SK-N-DZ (cell line): ENCODE measurements at regions not wholly inside any gene's neighbourhood (a gene's known extent, or its start where the extent isn't known, plus 50 kb on each side); places are given as distances from the start of the nearest gene placed in this dataset.
"Not testable (repeated sequence)": the region's sequence is repeated elsewhere in the genome, so short reads cannot be mapped to it uniquely, and the experiment has no call there.

ENCODE experiments used
- DNase-seq: peaks from one replicate; pipeline ENCODE4 v3.0.0-alpha.2; 2015; ENCODE audit warnings: low spot score

DNA sequence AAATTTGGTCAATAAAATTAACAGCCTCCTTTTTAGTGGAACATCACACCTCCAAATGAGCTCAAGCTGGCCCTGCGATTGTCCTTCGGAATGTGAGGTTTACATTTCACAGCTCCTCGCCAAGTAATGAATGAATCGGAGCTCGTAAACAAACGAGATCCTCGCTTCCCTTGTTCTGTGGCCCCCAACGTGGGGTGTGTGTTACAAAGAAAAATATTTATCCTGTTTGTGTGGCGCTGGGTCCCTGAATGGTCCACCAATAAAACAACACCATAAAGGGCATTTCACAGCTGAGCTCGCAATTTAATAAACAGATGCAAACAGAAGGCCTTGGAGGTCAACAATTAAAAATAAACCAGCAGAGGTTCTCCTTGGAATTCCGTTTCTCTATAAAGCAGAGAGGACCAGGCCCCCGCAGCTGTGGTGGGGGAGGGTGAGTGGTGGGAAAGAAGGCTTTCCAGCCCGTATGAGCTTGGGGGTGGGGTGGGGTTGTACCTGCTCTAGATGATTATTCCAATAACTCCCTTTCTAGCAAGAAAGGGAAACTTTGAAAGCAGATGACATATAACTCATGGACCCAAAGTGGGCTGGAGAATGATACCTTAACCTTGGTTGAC, 393.9 kb upstream of the SALL1 start:
- DNase-seq: no peak

DNA sequence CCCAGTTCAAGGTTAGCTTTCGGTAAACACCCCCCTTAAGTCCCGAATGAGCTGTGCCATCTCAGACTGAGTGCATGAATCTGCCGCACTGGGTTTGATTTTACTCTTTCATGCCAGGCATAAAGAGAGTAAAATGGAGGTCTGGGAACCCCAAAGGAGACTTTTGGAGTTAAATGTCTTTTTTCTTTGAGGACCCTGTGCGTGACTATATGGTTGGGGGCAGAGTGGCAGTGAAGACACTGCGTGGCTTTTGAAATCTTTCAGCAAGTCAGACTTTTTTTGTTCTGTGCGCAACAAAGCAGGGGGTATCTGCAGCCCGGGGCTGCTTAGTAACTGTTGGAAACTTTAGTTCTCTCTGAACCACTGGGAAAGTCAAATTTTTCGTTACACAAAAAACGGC, 392.9 kb upstream of the SALL1 start:
- DNase-seq: no peak

DNA sequence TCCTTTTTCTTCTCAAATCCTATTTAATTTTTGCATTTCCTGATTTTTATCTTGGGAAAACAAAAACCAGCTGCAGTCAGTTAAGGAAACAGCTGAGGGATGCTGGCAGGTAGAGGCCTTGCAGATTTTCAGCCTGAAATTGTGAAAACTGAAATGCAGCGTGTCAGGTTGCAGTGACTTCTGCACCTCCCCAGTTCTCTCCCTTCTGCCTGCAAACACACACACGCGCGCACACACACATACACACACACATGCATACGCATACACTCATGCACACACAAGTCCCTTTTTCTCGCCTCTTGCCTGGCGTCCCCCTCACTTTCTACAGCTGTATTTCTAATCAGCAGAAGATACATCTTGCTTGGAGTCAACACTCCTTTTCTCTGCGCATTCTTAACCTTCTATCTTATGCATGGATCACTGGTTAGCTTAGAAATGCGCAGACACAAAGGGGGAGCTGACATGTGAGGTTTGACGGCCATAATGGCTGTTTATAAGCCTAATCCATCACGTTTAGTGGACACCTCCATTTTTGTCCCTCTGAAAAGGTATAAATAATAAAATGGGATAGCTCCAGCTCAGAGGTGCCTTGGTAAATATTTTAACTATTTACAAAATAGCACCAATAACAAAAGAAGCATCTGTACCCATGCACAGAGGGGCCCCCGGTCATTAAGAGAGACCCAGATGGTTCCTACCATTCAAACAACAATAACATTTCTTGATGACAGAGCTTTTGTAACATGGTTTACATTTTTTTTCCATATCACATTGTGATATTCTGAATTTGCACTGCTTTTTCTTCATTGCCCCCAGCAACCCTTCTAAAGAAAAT, 392.1 kb upstream of the SALL1 start:
- peak; percentile 80 for DNase-seq

DNA sequence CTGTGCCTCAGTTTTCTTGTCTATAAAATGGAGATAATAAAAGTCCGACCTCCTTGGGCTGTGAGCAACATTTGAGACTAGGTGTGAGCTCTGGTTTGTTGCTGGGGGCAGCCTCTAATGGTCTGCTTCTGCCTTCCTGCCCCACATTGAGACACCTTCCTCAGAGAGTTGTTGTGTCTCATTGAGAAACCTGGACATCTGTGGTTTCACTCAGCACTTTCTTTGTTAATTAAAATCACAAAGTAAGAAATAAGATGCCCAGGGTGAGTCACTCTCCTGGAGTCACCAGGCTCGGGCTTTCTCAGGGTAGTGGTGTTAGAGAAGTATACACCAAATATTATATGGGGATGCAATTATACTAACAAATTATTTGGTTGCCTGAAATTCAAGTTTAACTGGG, 389.2 kb upstream of the SALL1 start:
- no peak for DNase-seq

DNA sequence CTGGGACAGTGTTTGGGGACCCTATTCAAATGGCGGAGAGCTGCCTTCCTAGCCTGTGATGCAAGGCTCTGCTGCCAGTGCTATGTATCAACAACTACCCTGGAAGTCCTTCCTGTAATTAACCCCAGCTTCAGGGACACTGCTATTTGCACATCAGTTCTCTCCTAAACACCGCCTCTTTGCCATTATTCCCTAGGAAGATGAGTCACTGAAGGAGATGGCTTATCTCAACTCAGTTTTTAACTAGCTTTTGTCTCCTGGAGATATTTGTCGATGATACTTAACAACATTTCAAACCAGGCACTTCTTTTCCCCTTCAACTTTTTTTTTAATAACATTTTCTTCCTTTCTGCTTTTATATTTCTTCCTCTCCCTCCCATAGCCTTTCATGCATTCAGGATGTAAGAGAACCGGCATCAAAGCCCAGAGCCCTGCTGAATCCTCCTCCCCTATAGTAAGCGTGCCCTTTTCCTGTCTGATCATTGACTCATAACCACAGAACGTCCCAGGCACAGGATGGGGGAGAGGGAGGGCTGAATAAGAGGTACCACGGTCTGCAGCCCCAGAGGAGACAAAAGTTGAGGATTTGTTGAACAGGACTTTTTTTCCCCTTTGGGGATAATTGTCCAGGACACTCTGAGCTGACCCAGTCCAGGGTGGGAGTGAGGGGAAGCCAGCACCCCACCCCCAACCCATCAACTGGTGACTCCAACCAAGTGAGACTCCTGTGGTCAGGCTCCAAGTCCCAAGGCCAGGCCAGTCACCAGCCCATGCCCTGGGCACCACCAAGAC, 387.8 kb upstream of the SALL1 start:
- DNase-seq: no peak

DNA sequence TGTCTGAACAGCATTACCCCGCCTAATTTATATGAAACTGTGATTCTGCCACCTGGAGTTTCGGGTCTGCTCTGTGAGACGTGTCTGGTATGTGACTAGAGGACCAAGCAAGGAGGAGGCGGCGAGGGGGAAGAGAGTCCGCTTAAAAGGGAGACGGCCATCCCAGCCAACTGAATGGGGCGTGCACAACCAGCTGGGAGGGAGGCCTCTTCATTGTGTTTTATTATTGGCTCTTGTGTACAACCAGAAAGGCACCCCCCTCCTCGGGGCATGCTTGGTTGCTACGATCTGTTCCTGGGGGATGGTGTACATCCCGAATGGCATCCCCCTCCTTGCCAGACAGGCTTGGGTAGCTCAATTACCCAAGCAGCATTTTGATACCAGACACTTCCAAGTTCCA, 384.5 kb upstream of the SALL1 start:
- DNase-seq: no peak

DNA sequence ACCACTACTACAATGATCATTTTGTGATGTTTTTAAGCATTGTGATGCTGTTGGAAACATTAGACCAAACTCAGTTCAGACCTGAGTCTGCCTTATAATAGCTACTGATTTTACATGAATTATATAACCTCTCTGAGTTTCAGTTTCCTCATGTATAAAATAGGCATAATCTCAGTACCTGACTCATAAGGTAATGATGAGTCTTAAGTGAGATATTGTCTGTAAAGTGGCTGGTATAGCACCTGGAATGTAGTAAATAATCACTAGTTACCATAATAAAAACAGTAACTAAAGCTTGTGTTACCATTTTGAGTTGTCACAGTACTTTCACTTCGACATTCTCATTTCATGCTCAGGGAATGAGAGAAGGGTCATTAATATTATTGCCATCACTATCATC, 381.5 kb upstream of the SALL1 start:
- no peak for DNase-seq

DNA sequence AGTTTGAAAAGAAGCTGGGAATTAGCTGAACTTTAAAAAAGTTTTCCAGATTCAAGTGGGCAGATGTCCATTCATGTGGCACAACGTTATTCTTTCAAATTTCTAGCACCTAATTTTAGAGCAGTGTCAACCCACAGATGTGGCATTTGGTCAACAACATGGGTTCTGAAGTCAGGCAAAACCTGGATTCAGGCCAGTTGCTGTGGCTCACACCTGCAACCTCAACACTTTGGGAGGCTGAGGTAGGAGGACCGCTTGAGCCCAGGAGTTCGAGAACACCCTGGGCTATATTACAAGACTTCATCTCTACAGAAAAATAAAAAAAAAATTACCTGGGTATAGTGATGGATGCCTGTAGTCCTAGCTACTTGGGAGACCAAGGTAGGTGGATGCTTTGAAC, 380.2 kb upstream of the SALL1 start:
- no peak for DNase-seq

DNA sequence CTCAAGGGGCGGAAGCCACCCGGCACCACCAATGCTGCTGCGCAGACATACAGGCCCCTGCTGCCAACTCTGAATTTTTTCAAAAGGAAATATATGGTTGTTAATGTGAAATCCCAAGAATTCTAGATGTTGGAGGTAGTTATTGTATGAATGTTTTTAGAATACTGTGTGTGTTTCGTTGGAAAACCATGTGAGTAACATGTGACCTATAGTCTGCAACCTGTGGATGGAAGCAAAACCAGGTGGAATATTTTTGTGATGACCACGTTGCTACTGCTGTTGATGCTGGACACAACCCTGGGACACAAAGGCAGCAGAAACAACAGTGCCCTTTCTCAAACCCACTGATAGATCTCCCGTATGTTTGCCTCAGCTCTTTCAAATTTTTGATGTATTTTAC, 376.3 kb upstream of the SALL1 start:
- no peak for DNase-seq

DNA sequence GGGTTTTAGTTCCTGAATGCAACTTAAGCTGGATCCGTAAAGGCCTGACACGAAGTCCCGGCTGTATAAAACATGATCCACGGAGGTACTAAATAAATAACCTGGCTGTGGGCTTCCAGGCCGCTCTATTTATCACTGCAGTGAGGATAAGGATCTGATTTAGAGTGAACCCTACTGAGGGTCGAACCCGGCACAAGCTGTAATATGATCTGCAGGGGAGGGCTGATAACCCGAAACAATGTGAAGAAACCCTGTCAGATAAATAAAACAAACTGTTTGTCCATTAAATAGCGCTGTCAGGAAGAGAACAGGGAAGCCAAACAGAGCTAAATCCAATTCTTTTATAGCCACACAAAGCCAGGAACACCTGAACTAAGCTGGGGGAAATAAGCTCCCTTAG, 375.6 kb upstream of the SALL1 start:
- no peak for DNase-seq

DNA sequence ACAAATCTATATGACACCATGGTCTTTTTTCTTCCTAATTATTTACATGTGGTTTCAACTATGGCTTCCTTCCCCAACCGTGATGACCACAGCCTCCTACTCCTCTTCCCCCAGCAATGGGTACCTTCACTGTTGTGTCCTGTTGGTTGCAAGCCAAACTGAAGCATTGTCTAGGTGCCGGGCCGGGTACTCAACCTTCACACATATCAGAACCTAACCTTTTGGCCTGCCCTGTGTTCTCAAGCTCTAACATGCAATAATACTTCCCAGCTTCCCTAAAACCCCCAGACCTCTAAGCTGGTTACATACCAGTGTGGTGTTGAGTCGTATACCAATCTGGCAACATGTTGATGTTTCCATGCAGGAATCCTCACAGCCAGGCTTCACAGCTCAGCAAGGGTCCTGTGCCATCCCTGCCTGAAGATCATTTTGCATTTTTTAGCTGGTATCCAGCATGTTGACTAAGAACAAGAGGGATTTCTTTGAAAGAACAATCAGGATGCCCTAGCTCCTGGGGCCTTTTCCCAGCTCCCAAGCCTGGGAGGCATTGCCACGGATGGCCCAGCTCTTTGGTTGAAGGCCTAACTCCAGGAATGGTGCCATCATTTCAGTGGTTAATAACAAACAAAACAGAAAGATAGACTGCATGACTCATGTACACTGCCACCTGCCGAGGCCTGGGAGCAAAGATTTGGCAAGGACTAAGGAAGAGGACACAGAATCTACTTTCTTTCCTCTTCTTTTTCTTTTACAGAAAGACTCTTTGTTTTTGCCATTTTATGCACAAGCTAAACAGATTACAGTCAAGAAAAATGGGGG, 373.7 kb upstream of the SALL1 start:
- no peak for DNase-seq

DNA sequence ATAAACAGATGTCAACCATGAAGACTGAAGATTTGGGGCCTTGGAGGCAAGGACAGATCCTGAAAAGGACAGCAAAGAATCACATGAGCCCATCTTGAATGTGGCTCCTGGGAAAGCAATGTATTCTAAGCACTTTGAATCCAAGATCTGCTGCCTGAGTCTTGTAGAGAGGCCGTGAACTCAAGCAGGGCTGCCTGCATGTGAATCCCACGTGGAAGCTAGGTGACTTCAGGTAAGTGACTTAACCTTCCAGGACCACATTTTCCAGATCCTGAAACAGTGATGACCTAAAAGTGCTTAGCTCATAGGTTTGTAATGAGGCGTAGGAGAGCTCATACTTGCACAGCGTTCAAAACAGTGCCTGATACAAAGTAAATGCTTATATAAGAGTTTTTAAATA, 373.0 kb upstream of the SALL1 start:
- no peak for DNase-seq

DNA sequence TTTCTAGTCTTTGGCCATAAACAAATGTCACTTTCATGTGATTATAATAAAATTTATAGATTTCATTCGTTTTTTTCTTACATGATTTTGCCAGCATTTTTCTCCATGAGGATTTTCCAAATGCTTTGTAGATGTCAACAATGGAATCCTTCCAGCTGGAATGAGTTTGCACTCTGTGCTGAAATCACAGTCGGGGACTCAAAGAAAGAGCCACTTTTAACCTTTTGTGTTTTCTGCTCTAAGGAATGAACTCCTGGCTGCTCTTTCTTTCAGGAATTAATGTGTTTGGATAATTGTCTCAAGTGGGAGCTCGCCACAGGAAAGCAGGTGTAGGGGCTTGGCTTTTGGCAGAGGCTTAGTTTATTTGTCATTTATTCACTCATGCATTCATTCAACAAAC, 372.3 kb upstream of the SALL1 start:
- DNase-seq: no peak

DNA sequence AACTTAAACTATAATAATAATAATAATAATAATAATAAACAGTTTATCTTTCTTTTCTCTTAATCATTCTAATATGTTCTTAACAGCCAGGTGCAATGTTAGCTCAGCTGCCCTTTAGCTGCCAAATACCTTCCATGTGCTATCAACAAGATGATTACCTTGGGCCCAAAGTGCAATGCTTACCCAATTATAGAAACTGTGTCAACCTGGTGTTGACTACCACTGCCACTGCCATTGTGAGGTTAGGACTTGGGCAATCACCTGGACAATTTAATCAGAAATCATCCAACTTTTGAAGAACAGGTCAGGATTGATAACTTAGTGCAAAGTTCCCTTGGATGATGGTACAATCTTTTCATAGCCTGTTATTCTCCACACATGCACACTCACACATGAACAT, 371.8 kb upstream of the SALL1 start:
- no peak for DNase-seq

DNA sequence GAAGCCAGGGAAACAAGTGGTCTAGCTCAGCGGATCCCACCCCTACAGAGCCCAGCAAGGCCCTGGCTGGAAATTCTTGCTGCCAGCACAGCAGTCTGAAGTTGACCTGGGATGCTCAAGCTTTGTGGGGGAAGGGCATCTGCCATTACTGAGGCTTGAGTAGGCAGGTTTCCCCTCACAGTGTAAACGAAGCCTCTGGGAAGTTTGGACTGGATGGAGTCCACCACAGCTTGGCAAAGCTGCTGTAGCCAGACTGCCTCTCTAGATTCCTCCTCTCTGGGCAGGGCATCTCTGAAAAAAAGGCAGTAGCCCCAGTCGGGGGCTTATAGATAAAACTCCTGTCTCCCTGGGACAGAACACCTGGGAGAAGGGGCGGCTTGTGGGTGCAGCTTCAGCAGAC, 365.9 kb upstream of the SALL1 start:
- not testable (repeated sequence) for DNase-seq

DNA sequence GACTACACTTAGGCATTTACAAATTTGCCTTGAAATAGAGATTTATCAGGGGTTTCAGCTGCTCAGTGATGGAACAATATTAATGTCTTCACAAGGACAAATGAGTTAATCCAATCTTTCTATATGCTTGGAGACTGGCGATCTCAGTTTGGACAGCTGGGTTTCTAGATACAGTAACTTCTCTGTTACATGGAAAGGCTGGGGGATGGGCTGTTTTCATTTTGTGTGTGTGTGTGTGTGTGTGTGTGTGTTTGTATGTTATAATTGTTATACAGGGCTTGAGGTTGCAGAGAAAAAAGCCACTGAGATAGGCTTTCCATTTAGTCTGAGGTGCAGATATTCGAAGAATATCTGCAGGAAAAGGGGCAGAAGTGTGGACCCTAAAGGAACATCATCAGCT, 359.3 kb upstream of the SALL1 start:
- DNase-seq: no peak

DNA sequence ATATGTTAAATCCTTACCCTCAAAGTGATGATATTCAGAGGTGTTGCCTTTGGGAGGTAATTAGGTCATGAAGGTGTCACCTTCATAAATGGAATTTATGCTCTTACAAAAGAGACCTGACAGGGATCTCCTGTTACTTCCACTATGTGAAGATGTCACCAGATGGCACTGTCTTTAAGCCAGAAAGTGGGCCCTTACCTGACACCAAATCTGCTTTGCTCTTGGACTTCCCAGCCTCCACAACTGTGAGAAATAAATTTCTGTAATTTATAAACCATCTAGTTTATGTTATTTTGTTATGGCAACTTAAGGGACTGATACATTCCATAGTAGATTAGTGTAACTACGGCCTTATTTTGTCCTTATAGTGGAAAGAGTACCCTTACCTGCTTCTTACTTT, 358.3 kb upstream of the SALL1 start:
- DNase-seq: no peak

DNA sequence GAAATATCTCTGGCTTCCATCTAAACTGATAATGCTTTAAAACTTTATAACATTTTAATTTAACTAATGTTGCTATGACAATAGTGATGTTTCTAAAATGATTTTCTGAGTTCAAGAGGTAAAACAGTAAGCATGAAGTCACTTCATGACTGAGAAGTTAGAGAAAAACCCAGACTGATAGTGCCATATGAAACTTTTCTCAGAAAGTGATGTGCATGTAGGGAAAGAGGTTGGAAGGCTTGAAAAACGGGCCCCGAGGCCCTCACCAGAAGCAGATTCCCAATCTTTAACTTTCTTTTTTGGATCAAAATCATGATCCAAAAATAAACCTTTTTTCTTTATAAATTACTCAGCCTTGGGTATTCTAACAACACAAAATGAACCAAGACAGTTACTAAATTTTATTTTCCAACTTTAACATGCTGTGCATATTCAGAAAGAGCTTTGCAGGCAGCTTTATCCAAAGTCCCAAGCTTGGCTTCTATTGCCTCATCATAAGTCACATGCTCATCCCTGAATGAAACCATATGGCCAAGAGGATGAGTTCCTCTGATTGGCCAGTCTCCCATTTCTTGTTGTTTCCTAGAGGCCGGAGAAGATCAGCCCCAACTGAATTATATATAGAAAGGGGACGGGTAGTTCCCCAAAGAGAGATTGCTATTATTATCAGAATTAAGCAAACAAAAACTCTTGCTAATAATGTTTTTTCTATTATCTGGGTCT, 357.6 kb upstream of the SALL1 start:
- DNase-seq: no peak

DNA sequence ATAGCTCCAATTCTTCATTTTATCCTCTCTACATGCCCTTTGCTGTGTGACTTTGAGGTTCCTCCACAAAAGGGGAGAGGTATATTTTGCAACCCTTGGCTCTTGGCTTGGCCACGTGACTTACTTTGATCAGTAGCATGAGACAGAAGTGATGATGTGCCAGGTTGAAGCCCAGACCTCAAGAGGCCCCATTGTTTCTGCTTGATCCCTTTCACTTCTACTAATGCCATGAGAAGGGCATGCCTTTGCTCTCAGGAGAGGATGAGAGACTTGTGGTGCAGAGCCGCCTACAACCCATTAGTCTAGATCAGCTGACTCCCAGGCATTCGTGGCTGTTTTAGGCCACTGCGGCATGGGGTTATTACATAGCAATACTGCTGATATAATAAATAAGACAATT, 356.2 kb upstream of the SALL1 start:
- no peak for DNase-seq

DNA sequence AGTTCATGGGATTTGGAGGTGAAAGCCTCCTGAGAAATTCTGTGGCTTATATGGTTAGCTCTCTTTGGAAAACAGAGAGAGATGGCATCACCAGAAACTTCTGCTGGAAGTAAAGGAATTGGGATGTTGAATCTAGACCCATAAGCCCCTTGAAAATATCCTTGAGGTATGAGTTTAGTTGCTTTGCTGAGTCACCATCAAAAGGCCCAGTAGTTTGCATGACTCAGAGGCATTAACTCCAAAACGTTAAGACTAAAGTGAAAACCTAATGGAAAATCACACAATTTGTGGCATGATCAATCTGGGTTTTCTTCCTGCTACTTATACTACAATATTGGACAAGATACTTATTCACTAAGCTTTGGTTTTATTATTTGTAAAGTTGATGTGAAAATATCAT, 349.2 kb upstream of the SALL1 start:
- no peak for DNase-seq

DNA sequence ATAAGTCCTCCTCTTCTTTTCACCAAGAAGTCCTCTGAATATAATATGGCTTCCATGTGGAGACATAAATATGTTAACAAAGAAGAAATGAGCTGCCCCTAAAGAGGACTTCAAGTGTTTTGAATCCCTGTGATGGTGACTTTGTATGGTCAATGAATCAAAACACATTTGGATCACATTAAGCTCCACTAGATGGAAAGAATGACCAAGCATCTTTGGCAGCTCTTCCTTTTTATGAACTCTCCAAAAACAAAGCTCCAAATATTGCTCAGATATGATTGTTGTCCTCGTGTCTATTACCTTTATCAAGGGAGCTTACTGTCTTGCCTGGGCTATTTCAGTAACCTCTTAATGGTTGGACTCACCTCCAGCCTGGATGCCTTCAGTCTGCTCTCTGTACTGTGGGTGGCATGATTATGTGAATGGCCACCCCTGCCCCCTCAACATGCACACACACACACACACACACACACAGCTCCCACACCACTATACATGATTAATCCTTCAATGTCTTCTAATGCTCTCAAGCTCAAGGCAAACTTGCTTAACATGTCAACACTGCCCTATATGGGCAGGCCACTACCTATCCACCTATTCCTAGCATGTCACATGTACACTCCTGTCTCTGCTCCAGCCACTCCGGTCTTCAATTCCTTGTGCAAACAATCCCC, 346.6 kb upstream of the SALL1 start:
- DNase-seq: no peak
